Psoas muscle (tissue), 7 donors: ENCODE measurements at regions not wholly inside any gene's neighbourhood (a gene's known extent, or its start where the extent isn't known, plus 50 kb on each side); places are given as distances from the start of the nearest gene placed in this dataset.

Experiments used
- ATAC-seq, 4 donors: fragments of 200-7000 bp; cut with Tn5 transposase; one replicate each; pipeline ENCODE4 v1.9.1; 2020; ENCODE audit warnings: moderate library complexity in 3 of 4, mild to moderate bottlenecking in 2 of 4
- DNase-seq, 2 donors: peaks; one replicate each; pipeline ENCODE4 v3.0.0-alpha.2; 2020
- H3K27ac ChIP-seq: fragments of 200-600 bp; one replicate; pipeline ENCODE4 v1.8.0; 2022
- H3K27me3 ChIP-seq, 3 donors: fragments of 200-600 bp in 1 of 3; one replicate each; pipeline versions ENCODE4 v1.6.1 to v1.8.0; 2013 to 2022; ENCODE audit warnings: low read length in 2 of 3, mild to moderate bottlenecking in 2 of 3, moderate library complexity in 1 of 3; ENCODE audit not compliant: insufficient read depth in 3 of 3
- H3K36me3 ChIP-seq, 2 donors: fragments of 200-600 bp in 1 of 2; one replicate each; pipeline versions ENCODE4 v1.6.1 to v1.8.0; 2013 to 2022; ENCODE audit warnings: low read depth in 1 of 2, mild to moderate bottlenecking in 1 of 2, moderate library complexity in 1 of 2; ENCODE audit not compliant: insufficient read depth in 1 of 2
- H3K4me1 ChIP-seq: fragments of 200-600 bp; one replicate; pipeline ENCODE4 v1.8.0; 2022
- H3K4me3 ChIP-seq: fragments of 200-600 bp; one replicate; pipeline ENCODE4 v1.8.0; 2022; ENCODE audit warnings: mild to moderate bottlenecking
- H3K9me3 ChIP-seq: fragments of 200-600 bp; one replicate; pipeline ENCODE4 v1.8.0; 2022
- CTCF ChIP-seq: fragments of 200-600 bp; IDR thresholded peaks from one replicate; pipeline ENCODE4 v1.8.0; 2022; ENCODE audit warnings: antibody characterized with exemption
- WGBS, 3 donors: extraction: QIAGEN DNeasy Blood & Tissue Kit; methylation state at CpG; one replicate each; pipeline versions ENCODE4 v1.1.6 to v1.1.7; 2013; 5-methylcytosine and 5-hydroxymethylcytosine counted together
- intact Hi-C, 2 donors: fragments of 100-400 bp; cut with DNase I; formaldehyde crosslinking; loops; one replicate each; pipeline versions ENCODE4 v1.11.0 to v1.14.2; 2022
- donor health status: healthy with polysubstance abuse.
- donor health status: DM: no; HTN: no; CAD: no; lungs with moderate emphysema.
- donor health status: Bipolar disorder and iron deficiency.
- donor health status: healthy.
- donor health status: DM: yes; HTN: yes; CAD: no.
- donor health status: DM: no; HTN: no; CAD: no.
- donor health status: DM: yes; HTN: yes; CAD: no.

GRCh38 chr6:163892824-163893561 is 478.5 kb downstream of the QKI start:
- no peak for TF ChIP-seq CTCF
- 72 to 79% (median 73%) methylated on average over 12 of the region's 12 CpGs for WGBS, 3 donors
- H3K4me3 ChIP-seq = no peak overlapping the region
- H3K9me3 ChIP-seq = peaks cover 4% of the 10 kb centered on the region
- no peaks in the 10 kb centered on the region for H3K27me3 ChIP-seq
- no peaks in the 10 kb centered on the region for H3K4me1 ChIP-seq
- no peaks in the 10 kb centered on the region for H3K36me3 ChIP-seq
- intact Hi-C loops = no loop called here
- ATAC-seq (no peak), DNase-seq (no peak)
- H3K27ac ChIP-seq = no peak overlapping the region

- no peaks in the 10 kb centered on the region for H3K4me1 ChIP-seq
- H3K27me3 ChIP-seq = no peaks in the 10 kb centered on the region
- H3K4me3 ChIP-seq = no peak overlapping the region
- no peak for DNase-seq
- no peak for TF ChIP-seq CTCF
- H3K36me3 ChIP-seq = no peaks in the 10 kb centered on the region
- no peak for ATAC-seq
- H3K27ac ChIP-seq = no peak overlapping the region
- 94 to 98% (median 95%) methylated on average over 3 of the region's 3 CpGs for WGBS, 3 donors
- H3K9me3 ChIP-seq = peaks cover 4% of the 10 kb centered on the region
- intact Hi-C loops = no loop called here
Measured at GRCh38 chr6:163889904-163890514, 475.5 kb downstream of the QKI start.

GRCh38 chr6:163888030-163888819 is 473.7 kb downstream of the QKI start:
- Histone ChIP-seq H3K4me1 (no peaks in the 10 kb centered on the region), H3K9me3 (peaks cover 4% of the 10 kb centered on the region), H3K27ac (no peak overlapping the region), H3K27me3 (no peaks in the 10 kb centered on the region), H3K4me3 (no peak overlapping the region), H3K36me3 (no peaks in the 10 kb centered on the region)
- intact Hi-C loops = no loop called here
- whole genome bisulfite sequencing, 3 donors = 48 to 70% (median 54%) methylated on average over 2 of the region's 2 CpGs
- DNase-seq (no peak), ATAC-seq (no peak)
- TF ChIP-seq CTCF = no peak

GRCh38 chr6:163886428-163886827 is 471.9 kb downstream of the QKI start:
- Histone ChIP-seq H3K4me1 (no peaks in the 10 kb centered on the region), H3K36me3 (no peaks in the 10 kb centered on the region), H3K9me3 (peaks cover 4% of the 10 kb centered on the region), H3K4me3 (no peak overlapping the region), H3K27ac (no peak overlapping the region), H3K27me3 (no peaks in the 10 kb centered on the region)
- no peak for DNase-seq
- no peak for ATAC-seq
- 83 to 92% (median 91%) methylated on average over 1 of the region's 1 CpG for WGBS, 3 donors
- intact Hi-C loops = no loop called here
- no peak for TF ChIP-seq CTCF
